Right cardiac atrium (tissue), 5 donors: ENCODE measurements at regions not wholly inside any gene's neighbourhood (a gene's known extent, or its start where the extent isn't known, plus 50 kb on each side); places are given as distances from the start of the nearest gene placed in this dataset.
A peak's percentile ranks its signal among the peaks of the same experiment; 100 is the strongest.

ENCODE experiments used
- ATAC-seq, 2 donors: fragments of 200-7000 bp; cut with Tn5 transposase; one replicate each; pipeline versions ENCODE4 v1.8.0 to v1.9.1; 2020; ENCODE audit warnings: moderate library complexity in 2 of 2, mild to moderate bottlenecking in 1 of 2
- DNase-seq, 3 donors: peaks; one replicate each; pipeline ENCODE4 v3.0.0-alpha.2; 2020
- H3K27ac ChIP-seq: one replicate; pipeline ENCODE4 v1.5.1; 2013; ENCODE audit warnings: mild to moderate bottlenecking, low read length, control low read depth, moderate library complexity
- H3K27me3 ChIP-seq: one replicate; pipeline ENCODE4 v1.6.1; 2013; ENCODE audit not compliant: control insufficient read depth, insufficient read depth
- H3K4me1 ChIP-seq: one replicate; pipeline ENCODE4 v1.6.1; 2013; ENCODE audit warnings: low read length; ENCODE audit not compliant: control insufficient read depth, insufficient read depth
- H3K4me3 ChIP-seq: one replicate; pipeline ENCODE4 v1.5.1; 2013; ENCODE audit warnings: low read length, control low read depth
- H3K9me3 ChIP-seq: one replicate; pipeline ENCODE4 v1.6.1; 2013; ENCODE audit warnings: low read length; ENCODE audit not compliant: control insufficient read depth
- WGBS: extraction: QIAGEN DNeasy Blood & Tissue Kit; methylation state at CpG from one replicate; pipeline ENCODE4 v1.1.7; 2013; 5-methylcytosine and 5-hydroxymethylcytosine counted together
- intact Hi-C, 4 donors: fragments of 100-400 bp; cut with DNase I; formaldehyde crosslinking; loops; one replicate each; pipeline versions ENCODE4 v1.11.0 to v1.14.0; 2022 to 2023
- donor health status: healthy with polysubstance abuse.
- donor health status: DM: no; HTN: yes; CAD: no.
- donor health status: DM: no; HTN: no; CAD: no.
- donor health status: DM: no; HTN: yes; CAD: no; lungs with severe emphysema.
- donor health status: DM: yes; HTN: yes; CAD: no.

DNA sequence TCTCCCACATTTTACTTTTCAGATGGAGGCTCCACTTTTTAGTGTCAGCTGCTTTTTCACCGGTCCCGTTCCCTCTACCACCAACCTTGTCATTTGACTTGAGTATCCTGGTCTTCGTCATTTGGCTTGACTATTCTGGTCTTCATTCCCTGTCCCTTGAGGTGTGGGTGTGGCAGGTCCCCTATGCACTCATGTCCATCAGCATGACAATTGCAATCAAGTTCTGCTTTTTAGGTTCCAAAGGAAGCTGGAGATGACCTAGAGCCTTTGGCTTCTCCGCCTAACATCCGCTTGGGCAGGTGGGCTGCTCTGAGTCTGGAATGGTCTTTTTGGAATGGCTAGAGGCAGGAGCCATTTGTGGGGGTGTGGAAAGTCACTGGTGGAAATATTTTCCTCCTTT is 99.8 kb upstream of the MLN start:
- Histone ChIP-seq H3K27ac (no peak overlapping the region), H3K4me1 (no peaks in the 10 kb centered on the region), H3K9me3 (no peaks in the 10 kb centered on the region), H3K27me3 (no peaks in the 10 kb centered on the region), H3K4me3 (no peak overlapping the region)
- intact Hi-C loops, result no loop called here
- ATAC-seq, result no peak
- DNase-seq, result no peak
- 87% methylated on average over 5 of the region's 5 CpGs for WGBS

GRCh38 chr6:33902457-33902853 is 98.7 kb upstream of the MLN start:
- H3K27me3 ChIP-seq, result no peaks in the 10 kb centered on the region
- 78% methylated on average over 3 of the region's 3 CpGs for WGBS
- no peaks in the 10 kb centered on the region for H3K9me3 ChIP-seq

DNA sequence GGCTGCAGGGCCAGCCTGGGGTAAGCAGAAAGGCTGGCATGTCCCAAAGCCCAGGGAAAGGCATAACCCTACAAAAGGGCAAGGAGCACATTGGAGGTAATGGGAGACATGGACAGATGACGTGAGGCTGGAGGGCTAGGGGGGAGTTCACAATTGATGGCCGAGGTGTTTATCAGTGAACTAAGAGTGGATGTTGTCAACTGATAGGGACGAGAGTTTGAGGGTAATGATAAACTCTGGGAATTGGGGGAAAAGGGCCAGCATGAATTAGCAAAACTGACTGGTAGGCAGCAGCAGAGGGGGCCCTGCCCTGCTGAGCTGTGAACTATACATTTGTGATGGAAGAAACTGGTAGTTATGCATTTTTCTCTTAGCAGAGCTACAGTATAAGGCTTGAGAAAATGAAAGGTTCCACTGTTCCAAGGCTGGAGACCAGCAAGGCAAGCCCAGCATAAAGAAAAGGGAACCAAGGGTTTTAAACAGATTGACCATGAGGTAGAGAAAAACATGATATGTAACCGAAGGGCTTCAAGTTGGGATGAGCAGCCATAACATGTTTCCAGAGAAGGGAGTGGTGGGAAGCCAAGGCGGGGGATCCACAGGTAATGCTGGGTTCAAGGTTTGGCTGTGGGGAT is 98.1 kb upstream of the MLN start:
- Histone ChIP-seq H3K4me3 (no peak overlapping the region), H3K4me1 (no peaks in the 10 kb centered on the region), H3K27ac (no peak overlapping the region), H3K27me3 (no peaks in the 10 kb centered on the region), H3K9me3 (no peaks in the 10 kb centered on the region)
- WGBS, result 57% methylated on average over 5 of the region's 5 CpGs
- DNase-seq, result no peak
- no peak for ATAC-seq
- intact Hi-C loops, result no loop called here

More at GRCh38 chr6:33902457-33902853, 98.7 kb upstream of the MLN start:
- no peaks in the 10 kb centered on the region for H3K4me1 ChIP-seq
- DNase-seq (no peak), ATAC-seq (no peak)
- intact Hi-C loops, result no loop called here
- no peak overlapping the region for H3K4me3 ChIP-seq
- no peak overlapping the region for H3K27ac ChIP-seq

DNA sequence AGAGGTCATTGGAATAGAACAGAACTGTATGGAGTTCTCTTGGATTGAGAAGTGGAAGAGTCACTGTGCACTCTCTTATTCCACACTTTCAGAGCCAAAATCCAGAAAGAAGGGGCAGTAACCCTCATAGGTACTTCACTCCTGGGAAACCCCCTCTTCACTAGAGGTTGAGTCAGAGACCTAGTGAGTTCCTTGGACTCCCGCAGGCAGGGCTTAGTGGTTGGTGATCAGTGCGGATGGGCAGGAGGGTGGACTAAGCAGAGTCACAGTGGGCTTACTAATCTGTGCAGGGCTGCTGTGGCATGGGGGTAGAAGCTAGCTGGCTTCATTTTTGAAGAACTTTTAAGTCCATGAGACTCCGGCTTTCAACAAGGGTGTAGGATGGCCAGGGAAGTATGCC is 95.0 kb upstream of the MLN start:
- no peaks in the 10 kb centered on the region for H3K9me3 ChIP-seq
- H3K27ac ChIP-seq, result no peak overlapping the region
- no peak overlapping the region for H3K4me3 ChIP-seq
- H3K4me1 ChIP-seq, result no peaks in the 10 kb centered on the region
- DNase-seq (no peak), ATAC-seq (no peak)
- intact Hi-C loops, result no loop called here
- 62% methylated on average over 3 of the region's 3 CpGs for WGBS
- H3K27me3 ChIP-seq, result no peaks in the 10 kb centered on the region

DNA sequence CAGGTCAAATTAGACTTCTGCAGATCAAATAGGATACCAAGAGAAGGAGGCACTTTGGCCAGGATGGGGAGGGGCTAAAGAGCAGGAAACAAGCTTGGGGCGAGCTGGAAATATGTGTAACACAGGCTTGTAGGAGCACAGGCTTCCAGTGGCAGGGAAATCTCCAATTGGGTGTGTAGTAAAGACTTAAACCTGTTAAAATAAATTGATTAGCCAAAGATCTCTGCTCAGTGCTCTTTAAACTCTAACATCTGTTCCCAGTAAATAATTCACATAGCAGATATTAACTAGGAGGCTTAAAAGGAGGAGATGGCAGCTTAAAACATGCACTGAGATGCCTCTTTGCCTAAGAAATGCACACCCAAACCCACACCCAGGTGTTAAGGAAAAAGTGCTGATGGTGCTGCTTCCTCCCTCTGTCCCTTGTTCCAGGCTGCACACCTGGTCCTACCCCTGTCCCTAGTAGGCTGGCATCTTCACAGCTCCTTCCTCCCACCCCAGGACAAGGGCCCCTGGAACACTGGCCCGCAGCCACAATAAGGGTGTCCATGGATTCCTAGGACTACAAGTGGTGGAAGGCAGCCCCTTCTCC is 93.5 kb upstream of the MLN start:
- Histone ChIP-seq H3K9me3 (no peaks in the 10 kb centered on the region), H3K4me1 (no peaks in the 10 kb centered on the region), H3K4me3 (no peak overlapping the region), H3K27me3 (no peaks in the 10 kb centered on the region), H3K27ac (no peak overlapping the region)
- 74% methylated on average over 2 of the region's 2 CpGs for WGBS
- ATAC-seq, result no peak
- intact Hi-C loops, result no loop called here
- DNase-seq, result no peak

DNA sequence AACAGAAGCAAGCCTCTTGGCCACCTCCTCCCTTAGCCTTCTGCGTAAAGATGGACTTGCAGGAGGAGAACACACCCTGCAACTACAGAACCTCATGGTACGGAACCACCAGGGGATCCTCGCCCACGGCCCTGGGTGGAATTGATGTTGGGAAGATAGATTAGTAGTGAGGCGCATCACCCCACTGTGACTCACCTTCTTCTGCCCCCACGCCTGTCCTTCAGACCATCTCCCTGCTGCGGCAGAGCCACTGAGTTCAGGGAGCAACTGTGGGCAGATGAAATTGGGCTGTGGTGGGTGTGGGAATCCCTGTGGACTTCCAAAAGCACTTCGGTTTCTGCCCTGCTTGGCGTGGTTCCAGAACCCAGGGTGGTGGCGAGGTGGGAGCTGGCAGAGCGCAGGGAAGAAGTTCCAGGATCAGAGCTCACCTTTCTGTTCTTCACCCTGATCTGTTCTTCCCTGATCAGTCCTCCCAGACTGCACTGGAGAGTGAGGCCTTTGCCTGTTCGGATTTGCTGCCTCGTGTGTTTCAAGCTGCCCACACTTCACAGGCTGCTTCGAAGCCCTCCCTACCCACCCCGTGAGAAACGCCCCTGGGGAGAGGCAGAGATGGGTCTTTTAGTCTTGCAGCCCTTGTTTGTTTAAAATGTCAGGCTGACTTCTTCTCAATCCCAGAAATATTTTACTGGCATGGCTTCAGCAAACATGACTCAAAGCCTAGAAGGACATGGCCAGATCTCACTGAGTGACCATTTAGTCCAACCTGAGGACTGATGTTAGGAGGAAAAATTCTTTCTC is 92.8 kb upstream of the MLN start:
- no peak for ATAC-seq
- no peaks in the 10 kb centered on the region for H3K27me3 ChIP-seq
- intact Hi-C loops, result no loop called here
- no peak overlapping the region for H3K27ac ChIP-seq
- H3K9me3 ChIP-seq, result no peaks in the 10 kb centered on the region
- H3K4me1 ChIP-seq, result no peaks in the 10 kb centered on the region
- H3K4me3 ChIP-seq, result no peak overlapping the region
- WGBS, result 71% methylated on average over 16 of the region's 16 CpGs
- DNase-seq, result no peak

DNA sequence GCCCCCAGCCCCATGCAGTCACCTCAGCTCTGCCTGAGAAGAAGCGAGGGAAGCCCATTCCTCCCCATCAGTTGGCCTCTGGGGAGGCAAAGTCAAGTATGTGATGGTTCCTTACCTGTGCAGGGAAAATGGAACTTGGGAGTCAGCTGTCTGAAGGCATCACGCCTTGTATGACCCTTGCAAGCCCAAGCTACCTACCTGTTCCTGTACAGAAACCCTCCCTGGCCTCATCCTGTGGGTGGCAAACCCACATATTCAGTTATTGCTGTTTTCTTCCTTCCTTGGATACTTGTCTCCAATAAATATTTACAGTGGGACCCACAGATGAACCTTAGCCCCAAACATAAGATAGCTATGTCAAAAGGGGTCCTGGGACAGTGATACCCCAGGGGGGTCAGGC is 92.2 kb upstream of the MLN start:
- Histone ChIP-seq H3K4me3 (no peak overlapping the region), H3K9me3 (no peaks in the 10 kb centered on the region), H3K27ac (no peak overlapping the region), H3K4me1 (no peaks in the 10 kb centered on the region), H3K27me3 (no peaks in the 10 kb centered on the region)
- DNase-seq (no peak), ATAC-seq (no peak)
- intact Hi-C loops, result no loop called here
- 89% methylated on average over 2 of the region's 2 CpGs for WGBS

DNA sequence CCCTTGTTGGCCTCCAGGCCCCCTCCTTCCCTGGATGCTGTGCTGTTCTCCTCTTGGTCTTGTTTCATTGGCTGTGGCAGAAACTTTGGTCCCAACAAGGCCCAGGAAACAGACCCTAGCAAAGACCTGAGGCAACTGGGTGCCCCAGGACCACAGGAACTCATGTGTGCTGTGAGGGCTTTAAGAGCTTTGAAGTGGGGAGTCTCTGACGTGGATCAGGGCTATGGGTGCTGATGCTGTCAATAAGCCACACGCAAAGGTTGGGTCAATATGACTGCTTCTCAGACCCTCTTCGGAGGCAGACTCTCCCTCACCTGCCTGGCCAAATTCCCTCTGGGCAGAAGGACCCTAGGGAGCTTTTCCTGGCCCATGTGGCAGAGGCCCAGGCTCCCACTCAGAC is 91.5 kb upstream of the MLN start:
- Histone ChIP-seq H3K9me3 (no peaks in the 10 kb centered on the region), H3K4me3 (no peak overlapping the region), H3K27me3 (no peaks in the 10 kb centered on the region), H3K27ac (no peak overlapping the region), H3K4me1 (no peaks in the 10 kb centered on the region)
- intact Hi-C loops, result no loop called here
- ATAC-seq (no peak), DNase-seq (no peak)
- WGBS, result 91% methylated on average over 3 of the region's 3 CpGs

- 59% methylated on average over 2 of the region's 2 CpGs for WGBS
- no peak overlapping the region for H3K4me3 ChIP-seq
- ATAC-seq (peak in 1 of 2 donors; percentile 47), DNase-seq (no peak)
- no peaks in the 10 kb centered on the region for H3K4me1 ChIP-seq
- intact Hi-C loops, result no loop called here
- H3K27ac ChIP-seq, result no peak overlapping the region
- no peaks in the 10 kb centered on the region for H3K9me3 ChIP-seq
- no peaks in the 10 kb centered on the region for H3K27me3 ChIP-seq
Observed at GRCh38 chr6:33894438-33894837, 90.6 kb upstream of the MLN start.

DNA sequence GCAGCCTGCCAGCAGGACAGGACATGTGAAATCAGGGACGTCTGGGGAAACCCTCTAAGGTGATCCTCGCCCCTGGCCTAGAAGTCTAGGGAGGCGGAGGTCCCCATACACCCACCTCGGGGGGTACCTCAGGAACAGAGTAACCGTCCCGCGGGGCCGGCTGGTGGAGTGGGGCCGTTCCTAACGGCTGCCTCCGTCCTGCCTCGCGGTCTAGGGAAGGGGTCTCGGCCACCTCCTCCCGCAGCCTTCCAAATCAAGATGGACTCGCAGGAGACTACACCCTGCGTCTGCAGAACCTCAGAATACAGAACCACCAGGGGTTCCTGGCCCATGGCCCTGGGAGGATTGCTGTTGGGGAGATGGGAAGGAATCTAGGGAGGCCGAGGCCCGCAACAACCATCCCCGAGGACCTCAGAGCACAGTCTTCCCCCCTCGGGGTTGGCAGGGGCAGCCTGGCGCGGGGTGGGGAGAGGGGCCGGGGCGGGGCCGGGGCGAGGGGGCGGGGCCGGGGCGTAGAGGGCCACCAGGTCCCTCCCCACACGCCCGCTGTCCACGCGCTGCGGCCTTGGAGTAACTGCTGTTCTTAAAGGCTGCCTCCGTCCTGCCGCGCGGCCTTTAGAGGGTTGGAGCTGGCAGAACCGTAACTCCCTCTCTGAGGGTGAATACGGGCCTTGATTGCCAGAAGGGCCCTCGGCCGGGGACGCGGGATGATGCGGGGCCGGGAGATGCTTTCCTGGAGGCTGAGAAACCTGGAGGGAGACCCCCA is 89.0 kb upstream of the MLN start:
- H3K4me1 ChIP-seq, result no peaks in the 10 kb centered on the region
- no peaks in the 10 kb centered on the region for H3K9me3 ChIP-seq
- WGBS, result 88% methylated on average over 47 of the region's 47 CpGs
- H3K4me3 ChIP-seq, result no peak overlapping the region
- no peaks in the 10 kb centered on the region for H3K27me3 ChIP-seq
- DNase-seq (no peak), ATAC-seq (no peak)
- intact Hi-C loops, result no loop called here
- no peak overlapping the region for H3K27ac ChIP-seq

DNA sequence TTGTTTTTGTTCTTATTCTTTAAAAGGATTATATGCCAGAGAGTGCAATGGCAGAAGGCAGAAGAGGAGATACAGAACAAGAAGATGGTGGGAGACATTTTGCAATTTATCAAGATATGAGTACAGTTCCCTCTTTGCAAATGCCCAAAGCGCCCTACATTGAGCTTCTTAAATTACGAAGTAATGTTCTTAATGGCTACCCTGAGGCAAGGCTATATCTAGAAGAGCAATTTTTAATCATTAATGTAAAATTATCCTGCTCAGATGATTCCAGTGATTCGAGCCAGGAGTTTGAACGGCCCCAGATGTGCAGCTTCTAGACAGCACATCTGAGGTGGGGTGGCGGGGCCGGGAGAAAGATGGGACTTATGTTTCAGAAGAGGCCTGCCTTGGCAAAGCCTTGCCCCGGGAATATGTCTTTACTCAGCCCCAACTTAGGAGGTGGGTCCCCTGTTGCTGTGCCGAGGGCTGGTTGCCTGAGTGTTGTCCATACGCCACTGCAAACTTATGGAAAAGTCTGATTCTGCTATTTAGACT is 84.9 kb upstream of the MLN start:
- no peaks in the 10 kb centered on the region for H3K9me3 ChIP-seq
- 73% methylated on average over 9 of the region's 9 CpGs for WGBS
- ATAC-seq, result no peak
- intact Hi-C loops, result no loop called here
- no peak for DNase-seq
- no peak overlapping the region for H3K4me3 ChIP-seq
- H3K4me1 ChIP-seq, result peaks cover 3% of the 10 kb centered on the region
- H3K27ac ChIP-seq, result no peak overlapping the region
- no peaks in the 10 kb centered on the region for H3K27me3 ChIP-seq
